D721Med (cell line): ENCODE measurements at regions not wholly inside any gene's neighbourhood (a gene's known extent, or its start where the extent isn't known, plus 50 kb on each side); places are given as distances from the start of the nearest gene placed in this dataset.
"Not testable (repeated sequence)": the region's sequence is repeated elsewhere in the genome, so short reads cannot be mapped to it uniquely, and the experiment has no call there.

Experiments
- DNase-seq: peaks from one replicate; pipeline ENCODE4 v3.0.0; 2011; ENCODE audit warnings: low spot score; ENCODE audit not compliant: insufficient read length
- FAIRE-seq: peaks from 2 replicates; lab custom pipeline; 2011; peaks lifted over from hg19 to GRCh38; lab: Jason Lieb, UNC
- CTCF ChIP-seq: IDR thresholded peaks from 2 replicates; pipeline ENCODE4 v1.5.1; 2012; ENCODE audit warnings: mild to moderate bottlenecking, control low read depth; ENCODE audit not compliant: insufficient read depth; ENCODE audit errors: missing control alignments

DNA sequence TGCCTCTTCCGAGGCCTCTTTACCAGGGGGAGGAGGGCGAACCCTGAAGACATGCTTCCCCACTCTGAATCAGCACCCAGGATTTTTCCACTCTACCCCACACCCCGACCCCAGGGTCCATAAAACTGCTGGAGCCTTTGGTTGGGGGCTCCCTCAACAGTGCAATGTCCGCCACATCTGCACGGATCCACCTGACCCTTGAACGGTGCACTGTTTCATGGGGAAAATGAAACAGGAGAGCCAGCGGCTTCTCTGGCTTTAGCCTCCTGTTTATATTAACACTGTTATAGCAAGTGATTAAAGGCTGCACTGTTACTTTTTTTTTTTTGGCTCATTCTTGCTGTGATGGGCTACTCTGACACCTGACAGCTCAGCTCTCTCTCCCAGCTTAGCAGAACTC is 124.1 kb upstream of the DLG1 start:
- DNase-seq (no peak), FAIRE-seq (no peak)
- TF ChIP-seq CTCF = no peak

GRCh38 chr3:197421021-197421420 is 122.6 kb upstream of the DLG1 start:
- no peak for TF ChIP-seq CTCF
- DNase-seq (no peak), FAIRE-seq (no peak)

DNA sequence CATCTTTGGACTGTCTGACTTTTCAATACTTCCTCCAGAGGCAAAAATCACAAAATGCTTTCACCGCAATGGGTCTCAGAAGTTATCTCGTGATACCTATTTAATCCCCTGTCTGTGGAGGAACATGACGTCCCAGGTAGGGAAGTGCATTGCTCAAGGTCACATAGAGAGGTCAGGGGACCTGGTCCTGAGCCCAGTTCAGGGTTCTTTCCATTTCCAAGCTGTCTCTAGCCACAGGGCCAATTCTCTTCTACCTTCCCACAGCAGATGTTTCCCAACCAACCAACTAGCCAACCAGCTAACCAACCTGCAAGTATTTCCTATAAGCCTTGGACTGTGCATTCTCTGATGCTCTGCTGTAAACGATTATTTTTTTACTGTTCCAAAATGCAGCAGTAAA is 122.2 kb upstream of the DLG1 start:
- TF ChIP-seq CTCF = no peak
- DNase-seq (no peak), FAIRE-seq (no peak)

DNA sequence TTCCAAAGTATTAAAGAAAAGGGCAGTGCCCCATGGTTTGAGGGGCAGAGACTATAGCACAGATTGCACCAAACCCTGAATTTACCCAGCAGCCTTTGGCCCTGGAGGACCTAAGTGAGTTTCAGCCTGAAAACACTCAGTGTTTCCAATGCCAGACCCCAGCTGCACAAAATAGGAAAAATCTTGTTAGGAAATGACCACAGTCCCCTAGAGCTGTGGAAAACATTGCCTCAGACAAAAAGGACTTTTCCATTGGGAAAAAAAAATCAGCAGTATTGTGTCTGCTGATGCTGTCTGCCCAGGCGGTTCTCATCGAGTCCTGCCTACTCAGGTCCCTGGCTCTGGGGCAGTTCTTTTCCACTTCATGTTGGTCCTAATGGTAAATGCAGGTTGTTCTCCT is 121.7 kb upstream of the DLG1 start:
- TF ChIP-seq CTCF = no peak
- FAIRE-seq (no peak), DNase-seq (no peak)

- FAIRE-seq (no peak), DNase-seq (no peak)
- TF ChIP-seq CTCF = no peak
These were observed 121.3 kb upstream of the DLG1 start for GRCh38 chr3:197419696-197420095.

DNA sequence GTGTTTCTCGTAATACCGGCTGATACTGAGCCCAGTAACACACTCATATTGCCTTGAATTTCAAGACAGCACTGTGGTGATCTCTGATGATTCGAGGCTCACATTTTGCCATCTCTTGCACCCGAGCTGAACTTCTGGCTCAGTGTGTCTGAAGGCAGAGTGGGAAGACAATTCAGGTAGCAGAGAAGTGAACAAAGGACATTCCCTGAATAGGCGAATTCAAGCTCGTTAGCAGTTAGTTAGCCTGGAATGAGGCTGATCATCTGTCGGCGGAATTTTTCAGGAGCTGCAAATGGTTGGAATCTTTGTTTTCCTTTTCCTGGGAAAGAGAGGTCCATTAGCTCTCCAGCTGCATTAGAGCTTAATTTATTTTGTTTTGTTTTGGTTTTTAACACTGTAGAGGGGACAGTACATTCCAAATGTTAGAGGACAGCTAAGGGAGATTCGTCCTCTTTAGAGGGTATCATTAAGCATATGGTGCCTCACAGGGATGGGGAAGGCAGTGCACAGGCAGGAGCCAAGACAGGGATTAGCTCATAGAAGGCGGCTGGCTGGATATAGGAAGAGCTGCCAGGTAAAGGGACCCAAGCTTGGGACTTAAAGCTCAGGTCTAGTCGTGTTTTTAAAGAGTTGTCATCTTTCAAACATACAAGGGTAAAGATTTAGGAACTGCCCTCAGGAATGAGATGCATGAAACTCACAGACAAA is 119.7 kb upstream of the DLG1 start:
- FAIRE-seq = no peak
- TF ChIP-seq CTCF = no peak

GRCh38 chr3:197417441-197417840 is 119.0 kb upstream of the DLG1 start:
- FAIRE-seq = no peak
- no peak for TF ChIP-seq CTCF
- DNase-seq = no peak

More for the DNA sequence above, 119.7 kb upstream of the DLG1 start:
- DNase-seq = no peak

DNA sequence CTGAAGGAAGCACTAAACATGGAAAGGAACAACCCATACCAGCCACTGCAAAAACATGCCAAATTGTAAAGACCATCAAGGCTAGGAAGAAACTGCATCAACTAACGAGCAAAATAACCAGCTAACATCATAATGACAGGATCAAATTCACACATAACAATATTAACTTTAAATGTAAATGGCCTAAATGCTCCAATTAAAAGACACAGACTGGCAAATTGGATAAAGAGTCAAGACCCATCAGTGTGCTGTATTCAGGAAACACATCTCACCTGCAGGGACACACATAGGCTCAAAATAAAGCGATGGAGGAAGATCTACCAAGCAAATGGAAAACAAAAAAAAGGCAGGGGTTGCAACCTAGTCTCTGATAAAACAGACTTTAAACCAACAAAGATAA is 113.5 kb upstream of the DLG1 start:
- not testable (repeated sequence) for FAIRE-seq, DNase-seq

DNA sequence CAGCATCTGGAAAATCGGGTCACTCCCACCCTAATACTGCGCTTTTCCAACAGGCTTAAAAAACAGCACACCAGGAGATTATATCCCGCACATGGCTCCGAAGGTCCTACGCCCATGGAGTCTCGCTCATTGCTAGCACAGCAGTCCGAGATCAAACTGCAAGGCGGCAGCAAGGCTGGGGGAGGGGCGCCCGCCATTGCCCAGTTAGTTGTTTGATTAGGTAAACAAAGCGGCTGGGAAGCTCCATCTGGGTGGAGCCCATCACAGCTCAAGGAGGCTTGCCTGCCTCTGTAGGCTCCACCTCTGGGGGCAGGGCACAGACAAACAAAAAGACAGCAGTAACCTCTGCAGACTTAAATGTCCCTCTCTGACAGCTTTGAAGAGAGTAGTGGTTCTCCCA is 111.8 kb upstream of the DLG1 start:
- FAIRE-seq, DNase-seq: not testable (repeated sequence)
